Ovary (tissue), 3 donors: ENCODE measurements at regions not wholly inside any gene's neighbourhood (a gene's known extent, or its start where the extent isn't known, plus 50 kb on each side); places are given as distances from the start of the nearest gene placed in this dataset.

Experiments used
- CTCF ChIP-seq, 3 donors: fragments of 450-650 bp in 2 of 3; fragments of 200-600 bp in 1 of 3; IDR thresholded peaks; one replicate each; pipeline versions ENCODE4 v1.5.1 to v1.8.0; 2016 to 2022; ENCODE audit warnings: antibody characterized with exemption in 3 of 3, mild to moderate bottlenecking in 1 of 3
- EP300 ChIP-seq: sonication (generic); formaldehyde crosslinking; IDR thresholded peaks from one replicate; pipeline ENCODE4 v1.6.1; 2017; ENCODE audit warnings: antibody characterized with exemption
- donor health status: DM: no; HTN: no; CAD: no.

- TF ChIP-seq CTCF (IDR thresholded peaks at IDR 0.05), result no peak
- TF ChIP-seq EP300, result no peak
Measured at GRCh38 chr3:181912384-181912783, 200.7 kb downstream of the SOX2 start.
